ENCODE measurements at regions not wholly inside any gene's neighbourhood (a gene's known extent, or its start where the extent isn't known, plus 50 kb on each side); places are given as distances from the start of the nearest gene placed in this dataset.

- Histone ChIP-seq H3F3A (ENCODE audit: low read depth) (no peaks in the 10 kb centered on the region), H3K4me3 (ENCODE audit: low read length, poor library complexity, severe bottlenecking) (no peak overlapping the region), H4K20me1 (ENCODE audit: insufficient read depth, low read length, poor library complexity, severe bottlenecking) (no peaks in the 10 kb centered on the region), H3K9ac (ENCODE audit: low read depth, low read length, poor library complexity, severe bottlenecking) (no peak overlapping the region), H3K36me3 (ENCODE audit: insufficient read depth, low read length) (no peaks in the 10 kb centered on the region), H2AFZ (ENCODE audit: low read length) (no peak overlapping the region), H3K79me2 (ENCODE audit: insufficient read depth, low read length) (no peaks in the 10 kb centered on the region), H3K27me3 (ENCODE audit: insufficient read depth, low read length, poor library complexity, severe bottlenecking) (no peaks in the 10 kb centered on the region), H3K9me3 (ENCODE audit: insufficient read depth, low read depth, low read length) (no peaks in the 10 kb centered on the region), H3K9me2 (replicated peaks; ENCODE audit: low read depth, low read length) (no peaks in the 10 kb centered on the region), H3K4me1 (ENCODE audit: insufficient read depth, low read length, poor library complexity, severe bottlenecking) (peaks cover 13% of the 10 kb centered on the region), H3K4me2 (ENCODE audit: low read depth, low read length, poor library complexity, severe bottlenecking) (no peak overlapping the region)
- TF ChIP-seq EZH2phosphoT487 (IDR thresholded peaks at IDR 0.05; ENCODE audit: borderline replicate concordance) (no peak), CTCF (conservative IDR thresholded peaks at IDR 0.05; ENCODE audit: low read length) (no peak)
Measured at GRCh38 chr2:8587920-8588830, 93.7 kb upstream of the ID2 start.

- no peak for TF ChIP-seq EZH2phosphoT487 (IDR thresholded peaks at IDR 0.05; ENCODE audit: borderline replicate concordance)
- no peak for TF ChIP-seq CTCF (conservative IDR thresholded peaks at IDR 0.05; ENCODE audit: low read length)
- no peak overlapping the region for H3K4me3 ChIP-seq (ENCODE audit: low read length, poor library complexity, severe bottlenecking)
- no peaks in the 10 kb centered on the region for H3K79me2 ChIP-seq (ENCODE audit: insufficient read depth, low read length)
- no peaks in the 10 kb centered on the region for H3K36me3 ChIP-seq (ENCODE audit: insufficient read depth, low read length)
- no peaks in the 10 kb centered on the region for H3K27me3 ChIP-seq (ENCODE audit: insufficient read depth, low read length, poor library complexity, severe bottlenecking)
- no peaks in the 10 kb centered on the region for H4K20me1 ChIP-seq (ENCODE audit: insufficient read depth, low read length, poor library complexity, severe bottlenecking)
- H3K9ac ChIP-seq (ENCODE audit: low read depth, low read length, poor library complexity, severe bottlenecking) = no peak overlapping the region
- no peak overlapping the region for H3K4me2 ChIP-seq (ENCODE audit: low read depth, low read length, poor library complexity, severe bottlenecking)
- H3F3A ChIP-seq (ENCODE audit: low read depth) = no peaks in the 10 kb centered on the region
- H3K4me1 ChIP-seq (ENCODE audit: insufficient read depth, low read length, poor library complexity, severe bottlenecking) = peaks cover 19% of the 10 kb centered on the region
- H3K9me2 ChIP-seq (replicated peaks; ENCODE audit: low read depth, low read length) = no peaks in the 10 kb centered on the region
- no peak overlapping the region for H2AFZ ChIP-seq (ENCODE audit: low read length)
- no peaks in the 10 kb centered on the region for H3K9me3 ChIP-seq (ENCODE audit: insufficient read depth, low read depth, low read length)
Measured at GRCh38 chr2:8588831-8589191, 93.0 kb upstream of the ID2 start.

- no peaks in the 10 kb centered on the region for H3F3A ChIP-seq (ENCODE audit: low read depth)
- no peaks in the 10 kb centered on the region for H3K9me3 ChIP-seq (ENCODE audit: insufficient read depth, low read depth, low read length)
- H3K79me2 ChIP-seq (ENCODE audit: insufficient read depth, low read length) = no peaks in the 10 kb centered on the region
- no peak overlapping the region for H3K4me2 ChIP-seq (ENCODE audit: low read depth, low read length, poor library complexity, severe bottlenecking)
- no peaks in the 10 kb centered on the region for H4K20me1 ChIP-seq (ENCODE audit: insufficient read depth, low read length, poor library complexity, severe bottlenecking)
- H3K9ac ChIP-seq (ENCODE audit: low read depth, low read length, poor library complexity, severe bottlenecking) = no peak overlapping the region
- H3K9me2 ChIP-seq (replicated peaks; ENCODE audit: low read depth, low read length) = no peaks in the 10 kb centered on the region
- no peak overlapping the region for H3K4me3 ChIP-seq (ENCODE audit: low read length, poor library complexity, severe bottlenecking)
- peaks cover 21% of the 10 kb centered on the region for H3K4me1 ChIP-seq (ENCODE audit: insufficient read depth, low read length, poor library complexity, severe bottlenecking)
- no peaks in the 10 kb centered on the region for H3K27me3 ChIP-seq (ENCODE audit: insufficient read depth, low read length, poor library complexity, severe bottlenecking)
- TF ChIP-seq CTCF (conservative IDR thresholded peaks at IDR 0.05; ENCODE audit: low read length) (no peak), EZH2phosphoT487 (IDR thresholded peaks at IDR 0.05; ENCODE audit: borderline replicate concordance) (no peak)
- no peak overlapping the region for H2AFZ ChIP-seq (ENCODE audit: low read length)
- H3K36me3 ChIP-seq (ENCODE audit: insufficient read depth, low read length) = no peaks in the 10 kb centered on the region
Measured at GRCh38 chr2:8589721-8590120, 92.1 kb upstream of the ID2 start.

Measured in Loucy (cell line).